GM12878 (cell line): ENCODE measurements at regions not wholly inside any gene's neighbourhood (a gene's known extent, or its start where the extent isn't known, plus 50 kb on each side); places are given as distances from the start of the nearest gene placed in this dataset.

Source experiments
- ATAC-seq: fragments of 200-7000 bp; cut with Tn5 transposase; 3 replicates; pipeline ENCODE4 v1.9.1; 2020; ENCODE audit warnings: mild to moderate bottlenecking, moderate library complexity
- BruUV-seq: library from RNA; stranded (reverse); fragments of 400-500 nt; replicated peaks from 2 replicates; lab custom pipeline; 2021; lab: Mats Ljungman, UMichigan
- CTCF ChIA-PET: fragments of 300-600 bp; sonication (Branson Sonifier 250); formaldehyde crosslinking; extraction: SDS; loops from one replicate; lab custom pipeline; 2021; ENCODE audit warnings: inconsistent platforms; lab: Yijun Ruan, JAX
- POLR2A ChIA-PET: fragments of 350-600 bp; formaldehyde crosslinking; extraction: SDS; loops from one replicate; lab custom pipeline; 2021; ENCODE audit warnings: inconsistent platforms; lab: Charles Lee
- RAD21 ChIA-PET: fragments of 300-600 bp; sonication (Branson Sonifier 250); formaldehyde crosslinking; loops from one replicate; lab custom pipeline; 2023; ENCODE audit warnings: antibody characterized with exemption; ENCODE audit not compliant: unreplicated experiment; lab: Charles Lee
- SMC1A ChIA-PET: fragments of 300-600 bp; sonication (Branson Sonifier 250); formaldehyde crosslinking; loops from one replicate; lab custom pipeline; 2023; ENCODE audit not compliant: unreplicated experiment, uncharacterized antibody; lab: Charles Lee
- DNase-seq: peaks from one replicate; pipeline ENCODE4 v3.0.0-alpha.2; 2011; ENCODE audit warnings: low read depth, low spot score
- FAIRE-seq: peaks from 3 replicates; lab custom pipeline; 2011; peaks lifted over from hg19 to GRCh38; lab: Jason Lieb, UNC
- H2AFZ ChIP-seq: 2 replicates; pipeline ENCODE4 v1.6.0; 2011; ENCODE audit warnings: low read depth, low read length, control low read depth; ENCODE audit not compliant: control insufficient read depth
- H3K27ac ChIP-seq: 2 replicates; pipeline ENCODE4 v1.5.1; 2011; ENCODE audit warnings: control low read depth; ENCODE audit not compliant: control insufficient read depth, insufficient read depth
- H3K27me3 ChIP-seq, 2 experiments: replicated peaks in 1 of 2; 2 replicates each; pipeline versions ENCODE4 v1.6.0 to v1.6.1; 2011; ENCODE audit warnings: low read length in 1 of 2; ENCODE audit not compliant: control insufficient read depth in 2 of 2, insufficient read depth in 2 of 2
- H3K36me3 ChIP-seq, 2 experiments: 2 replicates each; pipeline ENCODE4 v1.5.1; 2011; ENCODE audit warnings: low read length in 1 of 2; ENCODE audit not compliant: control insufficient read depth in 2 of 2, insufficient read depth in 2 of 2
- H3K4me1 ChIP-seq: 2 replicates; pipeline ENCODE4 v1.6.1; 2011; ENCODE audit warnings: mild to moderate bottlenecking, low read length, moderate library complexity, mixed read lengths; ENCODE audit not compliant: control insufficient read depth, insufficient read depth
- H3K4me2 ChIP-seq: 2 replicates; pipeline ENCODE4 v1.6.0; 2011; ENCODE audit warnings: control low read depth; ENCODE audit not compliant: control insufficient read depth, insufficient read depth
- H3K4me3 ChIP-seq: fragments of 200-600 bp; sonication (generic); 2 replicates; pipeline ENCODE4 v1.5.1; 2016
- H3K79me2 ChIP-seq: 2 replicates; pipeline ENCODE4 v1.6.0; 2011; ENCODE audit warnings: low read length; ENCODE audit not compliant: control insufficient read depth, insufficient read depth
- H3K9ac ChIP-seq: 2 replicates; pipeline ENCODE4 v1.8.0; 2011; ENCODE audit warnings: low read length, control low read depth, mixed read lengths; ENCODE audit not compliant: control insufficient read depth, insufficient read depth
- H3K9me3 ChIP-seq: replicated peaks from 3 replicates; pipeline ENCODE4 v1.5.1; 2011; ENCODE audit warnings: mild to moderate bottlenecking, low read length; ENCODE audit not compliant: control insufficient read depth, insufficient read depth
- H4K20me1 ChIP-seq: 2 replicates; pipeline ENCODE4 v1.6.0; 2011; ENCODE audit not compliant: control insufficient read depth, insufficient read depth
- ATF7 ChIP-seq: fragments of 450-650 bp; IDR thresholded peaks from 2 replicates; pipeline ENCODE4 v1.6.1; 2016; ENCODE audit warnings: low read depth, mild to moderate bottlenecking
- CBFB ChIP-seq: IDR thresholded peaks from 2 replicates; pipeline ENCODE4 v1.6.1; 2016; ENCODE audit warnings: antibody characterized with exemption, low read depth
- GABPA ChIP-seq: IDR thresholded peaks from 2 replicates; pipeline ENCODE4 v1.6.1; 2014; ENCODE audit warnings: antibody characterized with exemption, low read depth, mild to moderate bottlenecking, inconsistent platforms
- GATAD2B ChIP-seq: fragments of 450-650 bp; conservative IDR thresholded peaks from 2 replicates; pipeline ENCODE4 v1.6.1; 2017; ENCODE audit warnings: low read depth, mild to moderate bottlenecking, moderate library complexity
- KLF5 ChIP-seq: fragments of 450-650 bp; IDR thresholded peaks from 2 replicates; pipeline ENCODE4 v1.6.1; 2014; ENCODE audit warnings: mild to moderate bottlenecking; ENCODE audit not compliant: partially characterized antibody
- MYB ChIP-seq: fragments of 150-350 bp; IDR thresholded peaks from 2 replicates; pipeline ENCODE4 v1.6.1; 2014; ENCODE audit warnings: mild to moderate bottlenecking, low read depth, low read length, borderline replicate concordance
- RAD51 ChIP-seq: fragments of 450-650 bp; IDR thresholded peaks from 2 replicates; pipeline ENCODE4 v1.6.1; 2016; ENCODE audit warnings: moderate library complexity, mild to moderate bottlenecking, inconsistent platforms
- RELA ChIP-seq: fragments of 450-650 bp; IDR thresholded peaks from 2 replicates; pipeline ENCODE4 v1.8.0; 2014; ENCODE audit warnings: borderline replicate concordance; ENCODE audit not compliant: partially characterized antibody
- TAF1 ChIP-seq: IDR thresholded peaks from 2 replicates; pipeline ENCODE4 v1.6.1; 2011; ENCODE audit warnings: mild to moderate bottlenecking, low read depth, low read length, borderline replicate concordance
- TARDBP ChIP-seq: IDR thresholded peaks from 2 replicates; pipeline ENCODE4 v1.6.1; 2016; ENCODE audit warnings: borderline replicate concordance
- TCF7 ChIP-seq: IDR thresholded peaks from 2 replicates; pipeline ENCODE4 v1.6.1; 2014; ENCODE audit warnings: antibody characterized with exemption, borderline replicate concordance
- WGBS: methylation state at CpG from one replicate; pipeline ENCODE4 v1.1.6; 2016; ENCODE audit warnings: low lambda C conversion rate; ENCODE audit not compliant: insufficient replicate concordance, insufficient coverage; ENCODE audit errors: missing lambda C conversion rate; 5-methylcytosine and 5-hydroxymethylcytosine counted together
- in situ Hi-C: fragments of 300-500 bp; cut with MboI; formaldehyde crosslinking; loops from 9 replicates; pipeline ENCODE4 v1.14.3; 2018; ENCODE audit warnings: mixed read lengths
- intact Hi-C: fragments of 100-400 bp; cut with micrococcal nuclease; formaldehyde crosslinking; loops from one replicate; pipeline ENCODE4 v1.14.2; 2022; ENCODE audit not compliant: unreplicated experiment
- TF ChIP-seq, protein P1 (sequence below): fragments of 150-350 bp; IDR thresholded peaks from 2 replicates; pipeline ENCODE4 v1.6.1; 2016; ENCODE audit warnings: low read depth, low read length
- TF ChIP-seq, protein P2 (sequence below): IDR thresholded peaks from 2 replicates; pipeline ENCODE4 v1.6.1; 2011; ENCODE audit warnings: mild to moderate bottlenecking, low read depth, low read length, moderate library complexity; ENCODE audit not compliant: insufficient replicate concordance
- TF ChIP-seq, protein P3 (sequence below): IDR thresholded peaks from 2 replicates; pipeline ENCODE4 v1.6.1; 2011; ENCODE audit warnings: borderline replicate concordance, low read depth, mild to moderate bottlenecking, moderate library complexity, mixed read lengths, low read length; ENCODE audit not compliant: insufficient read depth; ENCODE audit errors: extremely low read length

DNA sequence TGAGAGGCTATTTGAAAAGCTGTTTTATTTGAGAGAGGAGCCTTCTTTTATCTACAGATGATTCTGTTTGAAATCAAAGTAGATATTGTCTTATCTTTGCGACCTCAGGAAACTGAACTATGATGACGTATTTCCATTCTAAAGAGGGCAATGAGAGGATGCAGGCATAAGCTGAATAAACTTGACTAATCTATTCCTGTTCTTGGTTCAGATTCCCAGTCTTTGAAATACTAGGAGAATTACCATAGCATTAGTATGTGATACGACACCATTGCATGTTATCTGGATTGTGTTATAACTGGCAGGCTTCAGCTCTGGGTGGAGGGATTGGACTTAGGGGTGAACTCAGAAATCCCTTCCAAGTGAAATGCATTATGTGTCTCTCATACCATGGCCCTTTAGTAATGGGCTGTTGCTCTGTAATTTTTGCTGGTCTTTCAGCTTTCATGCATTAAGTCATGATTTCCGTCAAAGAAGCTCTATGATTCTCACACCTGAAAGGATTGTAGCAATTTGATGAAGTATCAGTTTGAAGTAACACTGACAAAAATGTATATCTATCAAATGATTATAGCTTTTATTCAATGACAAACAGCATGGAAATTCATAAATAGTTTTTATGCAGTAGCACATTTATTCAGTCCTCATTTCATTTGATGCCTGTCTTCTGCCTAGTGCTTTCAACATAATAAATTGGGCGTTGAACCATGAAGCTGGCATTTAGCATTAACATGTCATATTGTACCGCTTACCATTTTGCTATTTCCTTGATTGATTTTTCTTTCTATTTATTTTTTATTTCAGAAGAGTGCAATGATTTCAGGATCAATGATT, 138.4 kb upstream of the SPACA1 start:
- 97% methylated on average over 6 of the region's 6 CpGs for whole genome bisulfite sequencing
- Histone ChIP-seq H3K27me3 (no peaks in the 10 kb centered on the region), H2AFZ (no peak overlapping the region), H3K9ac (no peak overlapping the region), H3K9me3 (peaks cover 4% of the 10 kb centered on the region; the same call in 2 of the 3 replicates), H3K4me2 (no peak overlapping the region), H4K20me1 (no peaks in the 10 kb centered on the region), H3K79me2 (no peaks in the 10 kb centered on the region), H3K4me3 (no peak overlapping the region), H3K4me1 (peaks cover 42% of the 10 kb centered on the region), H3K36me3 (no peaks in the 10 kb centered on the region), H3K27ac (no peak overlapping the region)
- DNase-seq (no peak), ATAC-seq (no peak), FAIRE-seq (no peak)
- ChIA-PET POLR2A (interaction anchor here (0.5 to 2.8 kb wide), 5 partner anchors 9 to 192 kb away, joined by 3 to 19 read pairs (median 4); no protein-coding TSS in a partner anchor), CTCF (interaction anchor here (0.9 to 6.7 kb wide), 11 partner anchors 7 to 516 kb away, joined by 3 to 51 read pairs (median 4); no protein-coding TSS in a partner anchor), RAD21 (interaction anchor here (0.7 to 6.7 kb wide), 5 partner anchors 9 to 78 kb away, joined by 3 to 79 read pairs (median 17); no protein-coding TSS in a partner anchor), SMC1A (interaction anchor here (0.8 to 12.3 kb wide), 12 partner anchors 9 to 962 kb away, joined by 3 to 203 read pairs (median 5); no protein-coding TSS in a partner anchor)
- BruUV-seq: no TSS peak
- in situ Hi-C loops: no loop called here
- intact Hi-C loops: loop anchor here (5.0 kb wide), 1 partner anchor 212 kb away; no protein-coding TSS in a partner anchor
- TF ChIP-seq RELA: no peak
- TF ChIP-seq RAD51: no peak
- no peak for TF ChIP-seq ATF7
- no peak for TF ChIP-seq TAF1
- TF ChIP-seq, protein P1, sequence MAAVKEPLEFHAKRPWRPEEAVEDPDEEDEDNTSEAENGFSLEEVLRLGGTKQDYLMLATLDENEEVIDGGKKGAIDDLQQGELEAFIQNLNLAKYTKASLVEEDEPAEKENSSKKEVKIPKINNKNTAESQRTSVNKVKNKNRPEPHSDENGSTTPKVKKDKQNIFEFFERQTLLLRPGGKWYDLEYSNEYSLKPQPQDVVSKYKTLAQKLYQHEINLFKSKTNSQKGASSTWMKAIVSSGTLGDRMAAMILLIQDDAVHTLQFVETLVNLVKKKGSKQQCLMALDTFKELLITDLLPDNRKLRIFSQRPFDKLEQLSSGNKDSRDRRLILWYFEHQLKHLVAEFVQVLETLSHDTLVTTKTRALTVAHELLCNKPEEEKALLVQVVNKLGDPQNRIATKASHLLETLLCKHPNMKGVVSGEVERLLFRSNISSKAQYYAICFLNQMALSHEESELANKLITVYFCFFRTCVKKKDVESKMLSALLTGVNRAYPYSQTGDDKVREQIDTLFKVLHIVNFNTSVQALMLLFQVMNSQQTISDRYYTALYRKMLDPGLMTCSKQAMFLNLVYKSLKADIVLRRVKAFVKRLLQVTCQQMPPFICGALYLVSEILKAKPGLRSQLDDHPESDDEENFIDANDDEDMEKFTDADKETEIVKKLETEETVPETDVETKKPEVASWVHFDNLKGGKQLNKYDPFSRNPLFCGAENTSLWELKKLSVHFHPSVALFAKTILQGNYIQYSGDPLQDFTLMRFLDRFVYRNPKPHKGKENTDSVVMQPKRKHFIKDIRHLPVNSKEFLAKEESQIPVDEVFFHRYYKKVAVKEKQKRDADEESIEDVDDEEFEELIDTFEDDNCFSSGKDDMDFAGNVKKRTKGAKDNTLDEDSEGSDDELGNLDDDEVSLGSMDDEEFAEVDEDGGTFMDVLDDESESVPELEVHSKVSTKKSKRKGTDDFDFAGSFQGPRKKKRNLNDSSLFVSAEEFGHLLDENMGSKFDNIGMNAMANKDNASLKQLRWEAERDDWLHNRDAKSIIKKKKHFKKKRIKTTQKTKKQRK: no peak
- no peak for TF ChIP-seq GATAD2B
- TF ChIP-seq, protein P2, sequence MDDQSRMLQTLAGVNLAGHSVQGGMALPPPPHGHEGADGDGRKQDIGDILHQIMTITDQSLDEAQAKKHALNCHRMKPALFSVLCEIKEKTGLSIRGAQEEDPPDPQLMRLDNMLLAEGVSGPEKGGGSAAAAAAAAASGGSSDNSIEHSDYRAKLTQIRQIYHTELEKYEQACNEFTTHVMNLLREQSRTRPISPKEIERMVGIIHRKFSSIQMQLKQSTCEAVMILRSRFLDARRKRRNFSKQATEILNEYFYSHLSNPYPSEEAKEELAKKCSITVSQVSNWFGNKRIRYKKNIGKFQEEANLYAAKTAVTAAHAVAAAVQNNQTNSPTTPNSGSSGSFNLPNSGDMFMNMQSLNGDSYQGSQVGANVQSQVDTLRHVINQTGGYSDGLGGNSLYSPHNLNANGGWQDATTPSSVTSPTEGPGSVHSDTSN: no peak
- TF ChIP-seq TARDBP: no peak
- no peak for TF ChIP-seq GABPA
- TF ChIP-seq TCF7: no peak
- TF ChIP-seq CBFB: no peak
- TF ChIP-seq MYB: no peak
- no peak for TF ChIP-seq KLF5
- TF ChIP-seq, protein P3, sequence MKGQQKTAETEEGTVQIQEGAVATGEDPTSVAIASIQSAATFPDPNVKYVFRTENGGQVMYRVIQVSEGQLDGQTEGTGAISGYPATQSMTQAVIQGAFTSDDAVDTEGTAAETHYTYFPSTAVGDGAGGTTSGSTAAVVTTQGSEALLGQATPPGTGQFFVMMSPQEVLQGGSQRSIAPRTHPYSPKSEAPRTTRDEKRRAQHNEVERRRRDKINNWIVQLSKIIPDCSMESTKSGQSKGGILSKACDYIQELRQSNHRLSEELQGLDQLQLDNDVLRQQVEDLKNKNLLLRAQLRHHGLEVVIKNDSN: no peak
